Ishikawa (cell line): ENCODE measurements at regions not wholly inside any gene's neighbourhood (a gene's known extent, or its start where the extent isn't known, plus 50 kb on each side); places are given as distances from the start of the nearest gene placed in this dataset.

ENCODE experiments used
- CEBPB ChIP-seq: IDR thresholded peaks from 2 replicates; pipeline ENCODE4 v1.6.1; 2012
- CREB1 ChIP-seq: IDR thresholded peaks from 2 replicates; pipeline ENCODE4 v1.6.1; 2012; ENCODE audit warnings: low read depth
- EP300 ChIP-seq: IDR thresholded peaks from 2 replicates; pipeline ENCODE4 v1.6.1; 2012; ENCODE audit warnings: borderline replicate concordance
- MAX ChIP-seq: IDR thresholded peaks from 2 replicates; pipeline ENCODE4 v1.6.1; 2012
- RAD21 ChIP-seq: IDR thresholded peaks from 2 replicates; pipeline ENCODE4 v1.6.1; 2012; ENCODE audit warnings: low read depth
- TAF1 ChIP-seq: IDR thresholded peaks from 2 replicates; pipeline ENCODE4 v1.6.1; 2012; ENCODE audit warnings: low read depth, mild to moderate bottlenecking
- USF1 ChIP-seq: IDR thresholded peaks from 2 replicates; pipeline ENCODE4 v1.6.1; 2012

- TF ChIP-seq RAD21 (no peak), CEBPB (no peak), EP300 (no peak), CREB1 (no peak), MAX (no peak), TAF1 (no peak), USF1 (no peak)
Observed at GRCh38 chr20:11212272-11212671, 538.5 kb upstream of the JAG1 start.
